ENCODE measurements at regions not wholly inside any gene's neighbourhood (a gene's known extent, or its start where the extent isn't known, plus 50 kb on each side); places are given as distances from the start of the nearest gene placed in this dataset.

- DNase-seq (ENCODE audit: low spot score): peak; percentile 78
Observed at GRCh38 chr7:50962962-50963374, 180.3 kb upstream of the GRB10 start.

- DNase-seq (ENCODE audit: low spot score): no peak
Observed at GRCh38 chr7:50962281-50962883, 179.7 kb upstream of the GRB10 start.

- no peak for DNase-seq (ENCODE audit: low spot score)
Observed at GRCh38 chr7:50960621-50961310, 178.1 kb upstream of the GRB10 start.

- no peak for DNase-seq (ENCODE audit: low spot score)
Observed at GRCh38 chr7:50959991-50960390, 177.3 kb upstream of the GRB10 start.

GRCh38 chr7:50959560-50959959 is 176.9 kb upstream of the GRB10 start:
- no peak for DNase-seq (ENCODE audit: low spot score)

GRCh38 chr7:50957855-50958254 is 175.2 kb upstream of the GRB10 start:
- no peak for DNase-seq (ENCODE audit: low spot score)

- no peak for DNase-seq (ENCODE audit: low spot score)
Observed at GRCh38 chr7:50957431-50957830, 174.7 kb upstream of the GRB10 start.

GRCh38 chr7:50956522-50957155 is 173.9 kb upstream of the GRB10 start:
- no peak for DNase-seq (ENCODE audit: low spot score)

- DNase-seq (ENCODE audit: low spot score): no peak
Observed at GRCh38 chr7:50954716-50955115, 172.0 kb upstream of the GRB10 start.

- no peak for DNase-seq (ENCODE audit: low spot score)
Observed at GRCh38 chr7:50954245-50954644, 171.5 kb upstream of the GRB10 start.

GRCh38 chr7:50953820-50954219 is 171.1 kb upstream of the GRB10 start:
- DNase-seq (ENCODE audit: low spot score): no peak

- no peak for DNase-seq (ENCODE audit: low spot score)
Observed at GRCh38 chr7:50953303-50953702, 170.6 kb upstream of the GRB10 start.

GRCh38 chr7:50952544-50952943 is 169.8 kb upstream of the GRB10 start:
- DNase-seq (ENCODE audit: low spot score): no peak

GRCh38 chr7:50952120-50952519 is 169.4 kb upstream of the GRB10 start:
- no peak for DNase-seq (ENCODE audit: low spot score)

- no peak for DNase-seq (ENCODE audit: low spot score)
Observed at GRCh38 chr7:50943482-50943881, 160.8 kb upstream of the GRB10 start.

- no peak for DNase-seq (ENCODE audit: low spot score)
Observed at GRCh38 chr7:50941525-50941924, 158.8 kb upstream of the GRB10 start.

GRCh38 chr7:50940621-50941020 is 157.9 kb upstream of the GRB10 start:
- no peak for DNase-seq (ENCODE audit: low spot score)

GRCh38 chr7:50939021-50939420 is 156.3 kb upstream of the GRB10 start:
- no peak for DNase-seq (ENCODE audit: low spot score)

GRCh38 chr7:50937727-50938126 is 155.0 kb upstream of the GRB10 start:
- DNase-seq (ENCODE audit: low spot score): no peak

GRCh38 chr7:50926049-50926448 is 143.4 kb upstream of the GRB10 start:
- no peak for DNase-seq (ENCODE audit: low spot score)

GRCh38 chr7:50923476-50923875 is 140.8 kb upstream of the GRB10 start:
- DNase-seq (ENCODE audit: low spot score): no peak

GRCh38 chr7:50921114-50921813 is 138.6 kb upstream of the GRB10 start:
- no peak for DNase-seq (ENCODE audit: low spot score)
